B cell (primary cell): ENCODE measurements at regions not wholly inside any gene's neighbourhood (a gene's known extent, or its start where the extent isn't known, plus 50 kb on each side); places are given as distances from the start of the nearest gene placed in this dataset.

Experiments
- ATAC-seq: fragments of 200-7000 bp; cut with Tn5 transposase; one replicate; pipeline ENCODE4 v1.10.0; 2021; ENCODE audit warnings: low read depth, mild to moderate bottlenecking, moderate number of reproducible peaks, moderate library complexity
- CTCF ChIA-PET: fragments of 350-600 bp; sonication (Branson Sonifier 250); formaldehyde crosslinking; loops from one replicate; lab custom pipeline; 2021; ENCODE audit warnings: antibody characterized with exemption, inconsistent platforms; lab: Charles Lee
- POLR2A ChIA-PET: fragments of 350-600 bp; sonication (Branson Sonifier 250); formaldehyde crosslinking; loops from one replicate; lab custom pipeline; 2021; ENCODE audit warnings: antibody characterized with exemption; lab: Charles Lee
- DNase-seq: peaks from one replicate; pipeline ENCODE4 v3.0.0; 2013
- H2AFZ ChIP-seq: 2 replicates; pipeline ENCODE4 v1.6.1; 2012; ENCODE audit warnings: mild to moderate bottlenecking, low read depth, low read length; ENCODE audit not compliant: insufficient read depth, poor library complexity, severe bottlenecking
- H3K27ac ChIP-seq, 2 donors: 1 replicate in 1 of 2; 2 replicates in 1 of 2; pipeline ENCODE4 v1.5.1; 2012 to 2013; ENCODE audit warnings: low read length in 2 of 2, mild to moderate bottlenecking in 2 of 2, moderate library complexity in 1 of 2
- H3K27me3 ChIP-seq, 4 experiments: fragments of 200-600 bp in 1 of 4; sonication (generic) in 1 of 4; replicated peaks in 1 of 4; 1 replicate in 2 of 4; 2 replicates in 2 of 4; pipeline versions ENCODE4 v1.6.1 to v1.7.0; 2013 to 2016; ENCODE audit warnings: low read length in 3 of 4, mild to moderate bottlenecking in 2 of 4, mixed read lengths in 1 of 4, moderate library complexity in 1 of 4; ENCODE audit not compliant: insufficient read depth in 4 of 4, control insufficient read depth in 3 of 4; ENCODE audit errors: control extremely low read depth in 1 of 4
- H3K36me3 ChIP-seq, 2 experiments: replicated peaks in 1 of 2; 1 replicate in 1 of 2; 2 replicates in 1 of 2; pipeline versions ENCODE4 v1.6.1 to v1.7.1; 2013; ENCODE audit warnings: low read length in 1 of 2; ENCODE audit not compliant: insufficient read depth in 2 of 2, control insufficient read depth in 1 of 2; ENCODE audit errors: control extremely low read depth in 1 of 2, extremely low read depth in 1 of 2
- H3K4me1 ChIP-seq, 2 donors: fragments of 200-600 bp in 1 of 2; sonication (generic) in 1 of 2; 1 replicate in 1 of 2; 2 replicates in 1 of 2; pipeline versions ENCODE4 v1.5.1 to v1.6.1; 2013 to 2017; ENCODE audit warnings: low read length in 2 of 2; ENCODE audit not compliant: control insufficient read depth in 2 of 2, insufficient read depth in 2 of 2
- H3K4me2 ChIP-seq: replicated peaks from 2 replicates; pipeline ENCODE3; 2012; ENCODE audit warnings: mild to moderate bottlenecking, low read depth, low read length; ENCODE audit not compliant: poor library complexity, severe bottlenecking
- H3K4me3 ChIP-seq, 5 experiments: fragments of 200-600 bp in 1 of 5; sonication (generic) in 1 of 5; 1 replicate in 3 of 5; 2 replicates in 2 of 5; pipeline versions ENCODE4 v1.5.1 to v1.7.0; 2011 to 2016; ENCODE audit warnings: low read length in 4 of 5, mild to moderate bottlenecking in 4 of 5, low read depth in 2 of 5, control low read depth in 1 of 5, moderate library complexity in 1 of 5; ENCODE audit not compliant: insufficient read depth in 1 of 5; ENCODE audit errors: control extremely low read depth in 1 of 5, extremely low read depth in 1 of 5
- H3K79me2 ChIP-seq: fragments of 200-600 bp; sonication (generic); one replicate; pipeline ENCODE4 v1.6.0; 2016; ENCODE audit warnings: low read length; ENCODE audit not compliant: control insufficient read depth, insufficient read depth
- H3K9ac ChIP-seq: fragments of 200-600 bp; sonication (generic); 2 replicates; pipeline ENCODE4 v1.6.1; 2017; ENCODE audit warnings: mild to moderate bottlenecking, low read length, moderate library complexity
- H3K9me3 ChIP-seq, 3 donors: one replicate each; pipeline versions ENCODE4 v1.6.1 to v1.7.1; 2013; ENCODE audit warnings: low read length in 2 of 3; ENCODE audit not compliant: control insufficient read depth in 2 of 3, insufficient read depth in 1 of 3; ENCODE audit errors: control extremely low read depth in 1 of 3
- H4K20me1 ChIP-seq: 2 replicates; pipeline ENCODE4 v1.6.0; 2012; ENCODE audit warnings: mild to moderate bottlenecking, low read length; ENCODE audit not compliant: insufficient read depth, control insufficient read depth, poor library complexity, severe bottlenecking
- H3K27ac Mint-ChIP-seq: one replicate; pipeline ENCODE4 v1.8.0; 2021; ENCODE audit warnings: mixed read lengths
- H3K27me3 Mint-ChIP-seq: one replicate; pipeline ENCODE4 v1.8.0; 2021; ENCODE audit warnings: mixed read lengths
- H3K4me1 Mint-ChIP-seq: one replicate; pipeline ENCODE4 v1.8.0; 2021; ENCODE audit warnings: mixed read lengths
- H3K4me3 Mint-ChIP-seq: one replicate; pipeline ENCODE4 v1.8.0; 2021; ENCODE audit warnings: mixed read lengths
- H3K9me3 Mint-ChIP-seq: one replicate; pipeline ENCODE4 v1.8.0; 2022; ENCODE audit warnings: mixed read lengths; ENCODE audit not compliant: insufficient read depth
- EZH2 ChIP-seq: IDR thresholded peaks from 2 replicates; pipeline ENCODE4 v1.6.1; 2012; ENCODE audit warnings: borderline replicate concordance, low read depth, mild to moderate bottlenecking, moderate library complexity, low read length; ENCODE audit not compliant: insufficient read depth, poor library complexity, severe bottlenecking
- WGBS: methylation state at CpG from one replicate; pipeline ENCODE4 v1.1.5; 2013; ENCODE audit warnings: missing lambda C conversion rate; ENCODE audit not compliant: insufficient coverage; 5-methylcytosine and 5-hydroxymethylcytosine counted together
- intact Hi-C: fragments of 100-400 bp; cut with micrococcal nuclease; formaldehyde crosslinking; loops from one replicate; pipeline ENCODE4 v1.10.0; 2022
- TF ChIP-seq, protein P1 (sequence below): fragments of 200-600 bp; IDR thresholded peaks from one replicate; pipeline ENCODE4 v1.8.0; 2022; ENCODE audit warnings: antibody characterized with exemption, mild to moderate bottlenecking

DNA sequence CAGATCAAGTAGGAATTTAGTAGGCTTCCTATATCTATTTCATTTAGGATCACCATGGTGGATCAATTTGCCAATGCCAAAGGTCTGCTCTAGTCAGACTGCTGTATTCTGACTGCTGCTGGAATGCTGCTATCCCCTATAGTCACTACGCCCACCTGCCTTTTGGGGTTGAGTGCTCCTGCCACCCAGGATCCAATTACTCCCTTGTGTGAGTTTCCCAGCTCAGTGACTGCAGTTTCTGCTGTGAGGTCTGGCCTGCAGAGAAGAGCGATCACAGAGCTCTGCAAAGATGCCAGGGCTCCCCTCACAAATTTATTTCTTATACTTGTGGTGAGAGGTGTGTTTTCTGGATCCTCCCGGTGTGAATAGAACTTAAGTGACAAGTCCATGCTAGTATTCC lies 88.1 kb upstream of the FOXI2 start:
- H3K4me3 ChIP-seq: no peak overlapping the region
- Mint-ChIP-seq H3K4me1 (no peaks in the 10 kb centered on the region), H3K9me3 (no peaks in the 10 kb centered on the region), H3K4me3 (no peak overlapping the region), H3K27me3 (no peaks in the 10 kb centered on the region), H3K27ac (no peak overlapping the region)
- TF ChIP-seq, protein P1, sequence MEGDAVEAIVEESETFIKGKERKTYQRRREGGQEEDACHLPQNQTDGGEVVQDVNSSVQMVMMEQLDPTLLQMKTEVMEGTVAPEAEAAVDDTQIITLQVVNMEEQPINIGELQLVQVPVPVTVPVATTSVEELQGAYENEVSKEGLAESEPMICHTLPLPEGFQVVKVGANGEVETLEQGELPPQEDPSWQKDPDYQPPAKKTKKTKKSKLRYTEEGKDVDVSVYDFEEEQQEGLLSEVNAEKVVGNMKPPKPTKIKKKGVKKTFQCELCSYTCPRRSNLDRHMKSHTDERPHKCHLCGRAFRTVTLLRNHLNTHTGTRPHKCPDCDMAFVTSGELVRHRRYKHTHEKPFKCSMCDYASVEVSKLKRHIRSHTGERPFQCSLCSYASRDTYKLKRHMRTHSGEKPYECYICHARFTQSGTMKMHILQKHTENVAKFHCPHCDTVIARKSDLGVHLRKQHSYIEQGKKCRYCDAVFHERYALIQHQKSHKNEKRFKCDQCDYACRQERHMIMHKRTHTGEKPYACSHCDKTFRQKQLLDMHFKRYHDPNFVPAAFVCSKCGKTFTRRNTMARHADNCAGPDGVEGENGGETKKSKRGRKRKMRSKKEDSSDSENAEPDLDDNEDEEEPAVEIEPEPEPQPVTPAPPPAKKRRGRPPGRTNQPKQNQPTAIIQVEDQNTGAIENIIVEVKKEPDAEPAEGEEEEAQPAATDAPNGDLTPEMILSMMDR: no peak
- TF ChIP-seq EZH2: no peak
- no peaks in the 10 kb centered on the region for H4K20me1 ChIP-seq
- POLR2A ChIA-PET: no interaction called here
- ATAC-seq (no peak), DNase-seq (no peak)
- H3K4me1 ChIP-seq: no peaks in the 10 kb centered on the region
- no peak overlapping the region for H3K27ac ChIP-seq
- CTCF ChIA-PET: no interaction called here
- H3K36me3 ChIP-seq: no peaks in the 10 kb centered on the region
- H3K4me2 ChIP-seq: no peak overlapping the region
- H3K9ac ChIP-seq: no peak overlapping the region
- H2AFZ ChIP-seq: no peak overlapping the region
- 100% methylated on average over 1 of the region's 3 CpGs for WGBS
- no peaks in the 10 kb centered on the region for H3K79me2 ChIP-seq
- no peaks in the 10 kb centered on the region for H3K9me3 ChIP-seq
- H3K27me3 ChIP-seq: peaks cover 0 to 3% (median 0%) of the 10 kb centered on the region in 4 experiments
- intact Hi-C loops: no loop called here

DNA sequence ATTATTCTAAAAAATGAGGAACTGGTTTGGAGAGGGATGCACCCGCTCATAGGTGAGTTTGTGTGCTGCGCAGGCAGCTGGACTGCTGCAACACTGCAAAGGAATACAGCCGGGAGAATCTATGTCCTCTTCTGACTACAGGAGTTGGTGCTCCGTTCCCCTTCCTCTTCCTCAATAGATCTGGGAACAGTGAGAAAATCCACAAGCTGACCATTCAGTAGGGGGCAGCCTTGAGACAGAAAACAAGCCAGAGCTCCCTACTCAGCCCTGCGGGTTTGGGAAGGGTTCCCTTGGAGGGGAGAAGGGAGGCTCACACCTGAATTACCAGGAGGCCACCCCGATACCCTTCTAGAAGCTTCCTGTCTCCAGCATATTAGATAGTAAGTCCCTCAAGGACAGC lies 87.3 kb upstream of the FOXI2 start:
- H3K4me1 ChIP-seq: no peaks in the 10 kb centered on the region
- H3K79me2 ChIP-seq: no peaks in the 10 kb centered on the region
- H3K36me3 ChIP-seq: no peaks in the 10 kb centered on the region
- H3K4me2 ChIP-seq: no peak overlapping the region
- DNase-seq (no peak), ATAC-seq (no peak)
- no peak overlapping the region for H2AFZ ChIP-seq
- H3K9me3 Mint-ChIP-seq: no peaks in the 10 kb centered on the region
- H3K27ac ChIP-seq: no peak overlapping the region
- POLR2A ChIA-PET: no interaction called here
- H3K27me3 ChIP-seq: peaks cover 0 to 3% (median 0%) of the 10 kb centered on the region in 4 experiments
- H3K9me3 ChIP-seq: no peaks in the 10 kb centered on the region
- TF ChIP-seq, protein P1: no peak
- no peak for TF ChIP-seq EZH2
- no peak overlapping the region for H3K27ac Mint-ChIP-seq
- H4K20me1 ChIP-seq: no peaks in the 10 kb centered on the region
- no peak overlapping the region for H3K4me3 Mint-ChIP-seq
- no peaks in the 10 kb centered on the region for H3K27me3 Mint-ChIP-seq
- no peaks in the 10 kb centered on the region for H3K4me1 Mint-ChIP-seq
- CTCF ChIA-PET: no interaction called here
- intact Hi-C loops: no loop called here
- 100% methylated on average over 1 of the region's 6 CpGs for WGBS
- H3K4me3 ChIP-seq: no peak overlapping the region
- H3K9ac ChIP-seq: no peak overlapping the region
